Endodermal cell (in vitro differentiated cells): ENCODE measurements at regions not wholly inside any gene's neighbourhood (a gene's known extent, or its start where the extent isn't known, plus 50 kb on each side); places are given as distances from the start of the nearest gene placed in this dataset.

ENCODE experiments used
- DNase-seq: peaks from one replicate; pipeline ENCODE4 v3.0.0-alpha.2; 2017
- H3K27ac ChIP-seq: 2 replicates; pipeline ENCODE4 v1.5.1; 2013; ENCODE audit warnings: mild to moderate bottlenecking, low read depth, low read length, moderate library complexity
- H3K27me3 ChIP-seq: 2 replicates; pipeline ENCODE4 v1.6.1; 2013; ENCODE audit warnings: mild to moderate bottlenecking, low read length, moderate library complexity; ENCODE audit not compliant: insufficient read depth, control insufficient read depth, poor library complexity, severe bottlenecking
- H3K36me3 ChIP-seq: 2 replicates; pipeline ENCODE4 v1.7.0; 2013; ENCODE audit warnings: mild to moderate bottlenecking, low read length, moderate library complexity; ENCODE audit not compliant: control insufficient read depth, insufficient read depth
- H3K4me1 ChIP-seq: one replicate; pipeline ENCODE4 v1.7.0; 2013; ENCODE audit warnings: low read length; ENCODE audit not compliant: control insufficient read depth, insufficient read depth
- H3K4me3 ChIP-seq: 2 replicates; pipeline ENCODE4 v1.5.1; 2013; ENCODE audit warnings: mild to moderate bottlenecking, low read length, moderate library complexity
- H3K9ac ChIP-seq: 2 replicates; pipeline ENCODE4 v1.6.1; 2013; ENCODE audit warnings: mild to moderate bottlenecking, low read length, moderate library complexity; ENCODE audit not compliant: poor library complexity, severe bottlenecking; ENCODE audit errors: extremely low read depth
- H3K9me3 ChIP-seq: 2 replicates; pipeline ENCODE4 v1.6.1; 2013; ENCODE audit warnings: mild to moderate bottlenecking, low read length, moderate library complexity; ENCODE audit not compliant: control insufficient read depth
- H3K27ac Mint-ChIP-seq: 2 replicates; pipeline ENCODE4 v1.8.0; 2020; ENCODE audit warnings: mixed read lengths
- H3K27me3 Mint-ChIP-seq: 2 replicates; pipeline ENCODE4 v1.8.0; 2021; ENCODE audit warnings: mild to moderate bottlenecking, mixed read lengths; ENCODE audit not compliant: insufficient read depth
- H3K36me3 Mint-ChIP-seq: 2 replicates; pipeline ENCODE4 v1.8.0; 2020; ENCODE audit warnings: low read depth, mixed read lengths
- H3K4me1 Mint-ChIP-seq: 2 replicates; pipeline ENCODE4 v1.8.0; 2020; ENCODE audit warnings: mixed read lengths
- H3K4me3 Mint-ChIP-seq: 2 replicates; pipeline ENCODE4 v1.8.0; 2020; ENCODE audit warnings: mild to moderate bottlenecking, moderate library complexity, mixed read lengths
- H3K9me3 Mint-ChIP-seq: 2 replicates; pipeline ENCODE4 v1.8.0; 2020; ENCODE audit warnings: mild to moderate bottlenecking, mixed read lengths
- CTCF ChIP-seq: fragments of 200-600 bp; sonication (generic); conservative IDR thresholded peaks from 2 replicates; pipeline ENCODE4 v1.5.0; 2021; ENCODE audit warnings: antibody characterized with exemption, mild to moderate bottlenecking
- WGBS, 2 experiments: methylation state at CpG; one replicate each; pipeline versions ENCODE4 v1.1.5 to v1.1.7; 2013; ENCODE audit warnings: missing lambda C conversion rate in 2 of 2, mixed read lengths in 1 of 2; ENCODE audit not compliant: insufficient coverage in 1 of 2, insufficient read length in 1 of 2; 5-methylcytosine and 5-hydroxymethylcytosine counted together

- no peak for TF ChIP-seq CTCF
- Histone ChIP-seq H3K27me3 (no peaks in the 10 kb centered on the region), H3K36me3 (no peaks in the 10 kb centered on the region), H3K4me3 (no peak overlapping the region), H3K9me3 (no peaks in the 10 kb centered on the region), H3K9ac (no peak overlapping the region), H3K4me1 (peaks cover 14% of the 10 kb centered on the region), H3K27ac (no peak overlapping the region)
- Mint-ChIP-seq H3K27ac (no peak overlapping the region), H3K27me3 (no peaks in the 10 kb centered on the region), H3K9me3 (no peaks in the 10 kb centered on the region), H3K4me1 (peaks cover 28% of the 10 kb centered on the region), H3K36me3 (no peaks in the 10 kb centered on the region), H3K4me3 (no peak overlapping the region)
- WGBS, 2 experiments: 75 to 90% methylated on average over 2 of the region's 2 CpGs
- DNase-seq: no peak
These were observed 208.3 kb upstream of the RUNX1 start for GRCh38 chr21:35257413-35257812.

GRCh38 chr21:35256468-35256988 lies 207.4 kb upstream of the RUNX1 start:
- Histone ChIP-seq H3K9me3 (no peaks in the 10 kb centered on the region), H3K4me3 (no peak overlapping the region), H3K27ac (no peak overlapping the region), H3K27me3 (no peaks in the 10 kb centered on the region), H3K4me1 (peaks cover 14% of the 10 kb centered on the region), H3K36me3 (no peaks in the 10 kb centered on the region), H3K9ac (no peak overlapping the region)
- no peak for TF ChIP-seq CTCF
- H3K4me3 Mint-ChIP-seq: no peak overlapping the region
- peak; percentile 57 for DNase-seq
- no peak overlapping the region for H3K27ac Mint-ChIP-seq
- 60 to 78% methylated on average over 9 to 10 of the region's 10 CpGs for WGBS, 2 experiments
- no peaks in the 10 kb centered on the region for H3K27me3 Mint-ChIP-seq
- peaks cover 30% of the 10 kb centered on the region for H3K4me1 Mint-ChIP-seq
- H3K36me3 Mint-ChIP-seq: no peaks in the 10 kb centered on the region
- peaks cover 1% of the 10 kb centered on the region for H3K9me3 Mint-ChIP-seq

GRCh38 chr21:35254765-35255138 lies 205.7 kb upstream of the RUNX1 start:
- Mint-ChIP-seq H3K4me1 (peaks cover 28% of the 10 kb centered on the region), H3K27me3 (no peaks in the 10 kb centered on the region), H3K36me3 (no peaks in the 10 kb centered on the region), H3K4me3 (no peak overlapping the region), H3K27ac (no peak overlapping the region), H3K9me3 (peaks cover 13% of the 10 kb centered on the region)
- H3K4me3 ChIP-seq: no peak overlapping the region
- peaks cover 14% of the 10 kb centered on the region for H3K4me1 ChIP-seq
- DNase-seq: no peak
- H3K27me3 ChIP-seq: no peaks in the 10 kb centered on the region
- 88% methylated on average over 2 of the region's 2 CpGs; no CpG with 5 or more reads in 1 of the 2 experiments for WGBS, 2 experiments
- no peak overlapping the region for H3K27ac ChIP-seq
- H3K36me3 ChIP-seq: no peaks in the 10 kb centered on the region
- no peak for TF ChIP-seq CTCF
- H3K9me3 ChIP-seq: peaks cover 11% of the 10 kb centered on the region
- no peak overlapping the region for H3K9ac ChIP-seq
